ENCODE measurements at regions not wholly inside any gene's neighbourhood (a gene's known extent, or its start where the extent isn't known, plus 50 kb on each side); places are given as distances from the start of the nearest gene placed in this dataset.

GRCh38 chrX:55326985-55327384 lies 62.3 kb upstream of the PAGE3 start:
- Histone ChIP-seq H3K36me3 (ENCODE audit: control insufficient read depth, low read length) (no peaks in the 10 kb centered on the region), H3K4me3 (ENCODE audit: low read length) (no peak overlapping the region), H3K4me1 (ENCODE audit: control insufficient read depth, low read length) (no peaks in the 10 kb centered on the region), H3F3A (ENCODE audit: control insufficient read depth, insufficient read depth) (no peaks in the 10 kb centered on the region), H3K9me2 (replicated peaks; ENCODE audit: control insufficient read depth, low read length) (no peaks in the 10 kb centered on the region), H3K27me3 (ENCODE audit: control insufficient read depth, low read length) (no peaks in the 10 kb centered on the region), H3K4me2 (ENCODE audit: low read length) (no peak overlapping the region), H4K20me1 (ENCODE audit: control insufficient read depth, insufficient read depth, low read depth, low read length) (no peaks in the 10 kb centered on the region), H3K27ac (ENCODE audit: low read depth, low read length) (no peak overlapping the region), H3K9me3 (ENCODE audit: control insufficient read depth, insufficient read depth, low read length) (no peaks in the 10 kb centered on the region), H3K79me2 (ENCODE audit: control insufficient read depth, low read length) (no peaks in the 10 kb centered on the region)
- no peak for TF ChIP-seq EZH2phosphoT487 (IDR thresholded peaks at IDR 0.05; ENCODE audit: borderline replicate concordance, low read length)
- no peak for TF ChIP-seq CTCF (IDR thresholded peaks at IDR 0.05; ENCODE audit: low read depth, low read length, poor library complexity, severe bottlenecking)

- H3K4me1 ChIP-seq (ENCODE audit: control insufficient read depth, low read length) = no peaks in the 10 kb centered on the region
- H3K36me3 ChIP-seq (ENCODE audit: control insufficient read depth, low read length) = no peaks in the 10 kb centered on the region
- H3K4me2 ChIP-seq (ENCODE audit: low read length) = no peak overlapping the region
- H3K79me2 ChIP-seq (ENCODE audit: control insufficient read depth, low read length) = no peaks in the 10 kb centered on the region
- H4K20me1 ChIP-seq (ENCODE audit: control insufficient read depth, insufficient read depth, low read depth, low read length) = no peaks in the 10 kb centered on the region
- H3K27ac ChIP-seq (ENCODE audit: low read depth, low read length) = no peak overlapping the region
- H3K4me3 ChIP-seq (ENCODE audit: low read length) = no peak overlapping the region
- H3K9me2 ChIP-seq (replicated peaks; ENCODE audit: control insufficient read depth, low read length) = no peaks in the 10 kb centered on the region
- TF ChIP-seq CTCF (IDR thresholded peaks at IDR 0.05; ENCODE audit: low read depth, low read length, poor library complexity, severe bottlenecking) = no peak
- no peak for TF ChIP-seq EZH2phosphoT487 (IDR thresholded peaks at IDR 0.05; ENCODE audit: borderline replicate concordance, low read length)
- H3F3A ChIP-seq (ENCODE audit: control insufficient read depth, insufficient read depth) = no peaks in the 10 kb centered on the region
- H3K27me3 ChIP-seq (ENCODE audit: control insufficient read depth, low read length) = no peaks in the 10 kb centered on the region
- H3K9me3 ChIP-seq (ENCODE audit: control insufficient read depth, insufficient read depth, low read length) = no peaks in the 10 kb centered on the region
Measured at GRCh38 chrX:55335296-55335695, 70.6 kb upstream of the PAGE3 start.

GRCh38 chrX:55336176-55336575 lies 71.5 kb upstream of the PAGE3 start:
- H3K4me1 ChIP-seq (ENCODE audit: control insufficient read depth, low read length) = no peaks in the 10 kb centered on the region
- no peaks in the 10 kb centered on the region for H4K20me1 ChIP-seq (ENCODE audit: control insufficient read depth, insufficient read depth, low read depth, low read length)
- no peaks in the 10 kb centered on the region for H3K9me2 ChIP-seq (replicated peaks; ENCODE audit: control insufficient read depth, low read length)
- no peak overlapping the region for H3K4me2 ChIP-seq (ENCODE audit: low read length)
- no peak overlapping the region for H3K4me3 ChIP-seq (ENCODE audit: low read length)
- H3F3A ChIP-seq (ENCODE audit: control insufficient read depth, insufficient read depth) = no peaks in the 10 kb centered on the region
- TF ChIP-seq EZH2phosphoT487 (IDR thresholded peaks at IDR 0.05; ENCODE audit: borderline replicate concordance, low read length) (no peak), CTCF (IDR thresholded peaks at IDR 0.05; ENCODE audit: low read depth, low read length, poor library complexity, severe bottlenecking) (no peak)
- no peaks in the 10 kb centered on the region for H3K27me3 ChIP-seq (ENCODE audit: control insufficient read depth, low read length)
- no peaks in the 10 kb centered on the region for H3K36me3 ChIP-seq (ENCODE audit: control insufficient read depth, low read length)
- H3K79me2 ChIP-seq (ENCODE audit: control insufficient read depth, low read length) = no peaks in the 10 kb centered on the region
- H3K9me3 ChIP-seq (ENCODE audit: control insufficient read depth, insufficient read depth, low read length) = no peaks in the 10 kb centered on the region
- no peak overlapping the region for H3K27ac ChIP-seq (ENCODE audit: low read depth, low read length)

Measured in DOHH2 (cell line).